GM12872 (cell line): ENCODE measurements at regions not wholly inside any gene's neighbourhood (a gene's known extent, or its start where the extent isn't known, plus 50 kb on each side); places are given as distances from the start of the nearest gene placed in this dataset.

Experiments
- TF ChIP-seq, protein P1 (sequence below): IDR thresholded peaks from 3 replicates; pipeline ENCODE4 v1.5.1; 2011; ENCODE audit warnings: low read depth, mild to moderate bottlenecking, low read length, moderate library complexity; ENCODE audit not compliant: insufficient read depth

DNA sequence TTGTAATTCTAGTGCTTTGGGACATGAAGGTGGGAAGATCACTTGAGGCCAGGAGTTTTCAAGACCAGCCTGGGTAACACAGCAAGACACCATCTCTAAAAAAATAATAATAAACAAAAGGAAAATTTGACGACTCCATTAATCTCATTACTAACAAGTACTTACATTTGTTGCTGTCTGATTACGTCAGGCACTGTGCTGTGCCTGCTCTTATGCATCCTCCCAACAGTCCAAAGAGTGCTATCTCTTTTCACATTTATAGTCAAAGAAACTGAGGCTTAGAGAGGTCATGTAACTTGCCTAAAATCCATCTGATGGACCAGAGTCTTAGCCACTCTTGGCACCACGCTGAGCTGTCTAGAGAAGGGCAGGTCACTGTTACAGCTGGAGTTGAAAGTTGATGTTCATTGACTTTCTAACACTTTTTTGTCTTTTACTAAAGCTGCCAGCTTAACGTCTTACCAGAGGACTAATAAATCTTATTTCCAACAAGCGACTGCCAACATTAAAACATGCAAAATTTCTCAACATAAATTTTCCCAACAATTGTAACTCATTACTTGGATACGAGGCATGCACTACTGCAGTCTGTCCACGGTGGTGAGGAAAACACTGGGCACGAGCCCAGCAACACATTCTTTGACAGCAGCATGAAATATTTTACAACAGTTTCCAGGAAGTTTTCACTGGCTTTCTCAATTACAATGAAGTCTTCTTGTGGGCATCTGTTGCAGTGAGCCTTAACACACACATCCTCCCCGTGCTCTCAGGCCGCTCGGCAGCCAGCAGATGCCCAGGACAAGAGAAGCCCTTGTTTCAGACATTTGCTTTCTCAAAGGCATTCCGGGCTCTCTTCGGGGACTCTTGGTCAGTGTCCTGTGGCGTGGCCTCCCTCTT, 262.9 kb upstream of the PROX1 start:
- TF ChIP-seq, protein P1, sequence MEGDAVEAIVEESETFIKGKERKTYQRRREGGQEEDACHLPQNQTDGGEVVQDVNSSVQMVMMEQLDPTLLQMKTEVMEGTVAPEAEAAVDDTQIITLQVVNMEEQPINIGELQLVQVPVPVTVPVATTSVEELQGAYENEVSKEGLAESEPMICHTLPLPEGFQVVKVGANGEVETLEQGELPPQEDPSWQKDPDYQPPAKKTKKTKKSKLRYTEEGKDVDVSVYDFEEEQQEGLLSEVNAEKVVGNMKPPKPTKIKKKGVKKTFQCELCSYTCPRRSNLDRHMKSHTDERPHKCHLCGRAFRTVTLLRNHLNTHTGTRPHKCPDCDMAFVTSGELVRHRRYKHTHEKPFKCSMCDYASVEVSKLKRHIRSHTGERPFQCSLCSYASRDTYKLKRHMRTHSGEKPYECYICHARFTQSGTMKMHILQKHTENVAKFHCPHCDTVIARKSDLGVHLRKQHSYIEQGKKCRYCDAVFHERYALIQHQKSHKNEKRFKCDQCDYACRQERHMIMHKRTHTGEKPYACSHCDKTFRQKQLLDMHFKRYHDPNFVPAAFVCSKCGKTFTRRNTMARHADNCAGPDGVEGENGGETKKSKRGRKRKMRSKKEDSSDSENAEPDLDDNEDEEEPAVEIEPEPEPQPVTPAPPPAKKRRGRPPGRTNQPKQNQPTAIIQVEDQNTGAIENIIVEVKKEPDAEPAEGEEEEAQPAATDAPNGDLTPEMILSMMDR = no peak

DNA sequence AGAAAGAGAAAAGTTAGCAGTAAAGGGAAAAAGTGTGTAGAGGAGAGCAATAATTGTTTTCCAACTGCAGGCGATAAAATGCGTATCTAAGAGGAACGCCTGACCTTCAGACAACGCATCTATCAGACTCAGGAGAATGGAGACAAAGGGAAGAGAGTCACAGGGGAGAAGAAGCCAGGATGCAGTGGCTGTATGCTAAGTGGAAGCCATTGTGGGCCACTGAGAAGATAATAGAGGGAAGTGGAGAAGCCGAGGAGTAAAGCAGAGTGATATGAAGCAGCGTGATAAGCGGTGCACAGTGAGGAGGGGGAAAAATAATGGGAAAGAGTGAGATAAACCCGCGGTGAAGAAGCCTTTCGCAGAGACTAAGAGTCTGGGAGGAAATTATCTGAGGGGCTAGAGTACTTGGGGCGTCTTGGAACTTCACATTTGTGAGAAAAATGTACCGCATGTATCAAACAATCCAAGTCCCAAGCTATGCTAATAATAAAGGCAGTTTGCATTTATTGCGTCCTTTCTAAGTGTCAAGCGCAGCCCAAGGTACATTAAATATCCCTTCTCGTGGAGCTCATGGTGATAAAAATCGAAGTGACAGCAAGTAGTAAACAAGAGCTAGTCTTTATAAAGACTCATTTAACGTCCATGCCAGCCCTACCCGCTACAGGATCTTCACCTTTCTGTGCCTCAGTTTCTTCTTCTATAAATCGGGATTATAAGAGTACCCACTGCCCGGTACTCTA, 259.8 kb upstream of the PROX1 start:
- TF ChIP-seq, protein P1 = no peak

DNA sequence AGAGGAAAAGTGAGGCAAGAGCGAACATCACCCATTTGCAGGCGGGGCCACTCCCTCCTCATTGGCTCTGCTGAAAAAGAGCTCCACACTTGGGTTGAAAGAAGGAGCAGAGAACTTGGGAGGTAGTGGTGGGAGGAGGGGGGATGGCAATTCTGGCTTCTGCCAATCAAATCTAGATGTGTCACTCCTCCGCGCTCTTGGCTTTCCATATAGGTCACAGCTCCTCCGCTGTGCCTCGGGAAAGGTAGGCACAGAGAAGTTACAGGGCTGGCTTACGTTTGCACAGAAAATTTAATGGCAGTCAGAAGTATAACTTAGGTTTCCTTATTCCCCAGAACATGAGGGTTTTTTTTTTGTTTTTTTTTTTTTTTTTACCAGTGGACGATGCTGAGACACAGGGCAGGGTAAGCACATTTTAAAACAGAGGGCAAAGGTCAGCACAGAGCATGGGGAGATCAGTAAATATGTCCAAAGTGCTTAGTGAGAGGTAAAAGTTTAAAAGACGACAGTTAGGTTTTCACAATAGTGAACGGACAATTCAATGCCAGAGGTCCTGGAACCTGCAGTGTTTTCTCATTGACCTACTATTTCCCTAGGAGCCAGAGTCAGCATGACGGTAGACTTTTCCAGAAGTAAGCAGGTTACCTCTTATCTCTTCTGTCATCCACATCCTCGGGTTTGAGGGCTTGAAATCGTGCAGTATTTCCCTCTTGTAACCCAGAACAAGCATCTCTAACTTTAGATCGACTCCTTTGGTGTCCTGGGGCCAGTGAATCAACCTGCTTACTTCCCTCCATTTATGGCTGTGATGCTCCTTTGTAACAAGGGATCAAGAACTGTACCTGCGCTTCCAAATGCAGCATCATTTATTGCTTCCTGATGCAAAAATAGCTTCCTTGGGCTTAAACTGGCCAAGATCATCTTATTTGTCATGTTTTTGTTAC, 258.9 kb upstream of the PROX1 start:
- TF ChIP-seq, protein P1 = no peak

DNA sequence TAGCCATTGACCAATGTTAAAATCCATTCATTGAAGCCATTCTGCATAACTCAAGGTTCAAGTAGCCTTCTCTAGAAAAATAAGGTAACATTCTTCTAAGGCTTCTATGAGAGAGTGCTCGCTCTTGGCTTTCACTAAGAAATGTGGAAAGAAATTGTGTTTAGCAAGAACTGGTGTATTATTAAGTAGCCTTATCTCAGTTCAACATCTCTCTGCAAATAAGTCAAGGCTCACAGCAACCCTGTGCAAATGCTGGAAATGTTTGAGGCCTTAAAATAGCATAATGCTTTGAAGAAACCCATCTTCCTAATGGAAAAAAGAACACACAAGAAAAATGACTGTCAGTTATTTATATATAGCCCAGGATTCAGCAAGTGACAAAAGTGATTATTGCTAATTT, 254.1 kb upstream of the PROX1 start:
- TF ChIP-seq, protein P1 = no peak

DNA sequence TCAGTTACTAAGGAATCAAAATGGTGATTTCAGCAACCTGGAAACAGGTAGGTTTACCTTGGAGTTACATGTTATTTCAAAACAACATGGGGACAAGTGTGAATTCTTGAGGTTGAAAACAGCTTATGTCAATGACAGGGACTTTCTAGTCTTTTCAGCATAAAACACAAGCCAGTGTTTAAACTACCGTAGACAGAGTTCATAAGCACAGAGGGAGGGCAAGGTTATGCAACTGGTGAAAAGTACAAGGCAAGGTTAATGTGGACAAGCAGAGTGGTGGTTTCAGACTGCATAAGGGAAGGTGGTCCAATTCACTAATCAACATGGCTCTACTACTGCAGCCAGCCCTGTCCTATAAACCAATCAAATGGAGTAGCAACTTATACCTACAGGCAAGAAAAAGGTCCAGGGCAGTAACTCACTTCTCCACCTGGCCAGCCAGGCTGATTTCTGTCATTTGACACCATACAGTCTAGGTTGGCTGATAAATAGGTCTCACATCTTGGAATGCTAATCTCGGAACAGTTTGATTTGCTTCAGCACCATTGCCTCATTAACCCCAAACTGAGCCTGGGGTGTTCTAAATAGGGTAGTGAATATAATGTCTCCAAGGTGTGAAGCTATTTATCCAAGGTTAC, 250.3 kb upstream of the PROX1 start:
- TF ChIP-seq, protein P1 = no peak

DNA sequence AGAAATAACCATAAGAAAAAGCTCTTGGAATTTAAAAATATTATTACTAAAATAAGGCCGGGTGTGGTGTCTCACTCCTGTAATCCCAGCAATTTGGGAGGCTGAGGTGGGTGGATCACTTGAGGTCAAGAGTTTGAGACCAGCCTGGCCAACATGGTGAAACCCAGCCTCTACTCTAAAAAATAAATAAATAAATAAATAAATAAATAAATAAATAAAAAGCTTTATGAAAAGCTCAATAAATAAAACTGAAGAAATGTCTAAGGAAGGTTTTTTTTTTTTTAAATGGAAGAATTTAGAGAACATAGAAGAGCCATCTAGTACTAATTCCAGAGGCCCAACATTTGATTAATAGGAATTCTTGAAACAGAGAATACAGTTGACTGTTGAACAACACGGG, 249.1 kb upstream of the PROX1 start:
- TF ChIP-seq, protein P1 = no peak
